GM12865 (cell line): ENCODE measurements at regions not wholly inside any gene's neighbourhood (a gene's known extent, or its start where the extent isn't known, plus 50 kb on each side); places are given as distances from the start of the nearest gene placed in this dataset.
"Not testable (repeated sequence)": the region's sequence is repeated elsewhere in the genome, so short reads cannot be mapped to it uniquely, and the experiment has no call there.

Source experiments
- DNase-seq: peaks from one replicate; pipeline ENCODE4 v3.0.0; 2010; ENCODE audit warnings: low read depth
- H3K4me3 ChIP-seq: 2 replicates; pipeline ENCODE4 v1.5.1; 2011; ENCODE audit warnings: mild to moderate bottlenecking, low read depth, low read length, control low read depth
- CTCF ChIP-seq: IDR thresholded peaks from 2 replicates; pipeline ENCODE4 v1.5.1; 2011; ENCODE audit warnings: low read length, control low read depth, low read depth, inconsistent platforms; ENCODE audit not compliant: insufficient read depth; ENCODE audit errors: missing control alignments

DNA sequence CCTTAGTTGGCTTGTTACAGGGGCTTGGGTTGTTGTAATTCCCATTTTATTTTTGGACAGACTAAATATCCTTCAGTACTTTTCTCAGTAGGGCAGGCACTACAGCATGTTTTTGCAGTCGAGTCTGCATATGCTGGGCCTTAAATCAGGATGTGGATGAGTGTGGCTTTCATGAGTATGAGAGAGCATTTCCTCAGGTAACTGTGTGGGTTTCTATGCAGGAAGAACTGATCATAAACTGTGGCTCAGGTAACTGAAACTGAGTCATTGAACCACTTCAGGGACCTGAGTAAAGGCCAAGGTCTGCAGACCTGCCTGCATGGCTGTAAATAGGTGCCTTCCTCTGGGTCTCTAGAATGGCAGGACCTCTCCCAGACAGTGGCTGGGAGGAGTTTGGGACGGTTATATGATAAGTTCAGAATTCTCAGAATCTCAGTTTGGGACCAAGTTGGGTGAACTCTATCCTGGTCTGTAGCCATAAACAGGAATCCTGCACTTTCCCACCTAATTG lies 112.1 kb downstream of the ZNF737 start:
- H3K4me3 ChIP-seq: no peak overlapping the region
- no peak for TF ChIP-seq CTCF
- DNase-seq: no peak

- no peak for DNase-seq
- no peak for TF ChIP-seq CTCF
- H3K4me3 ChIP-seq: no peak overlapping the region
Observed at GRCh38 chr19:20444202-20444885, 121.2 kb downstream of the ZNF737 start.

- DNase-seq, H3K4me3 ChIP-seq: not testable (repeated sequence)
Observed at GRCh38 chr19:20432266-20432842, 133.2 kb downstream of the ZNF737 start.

- no peak for TF ChIP-seq CTCF
- H3K4me3 ChIP-seq: no peak overlapping the region
- DNase-seq: no peak
Observed at GRCh38 chr19:20431826-20432225, 133.8 kb downstream of the ZNF737 start.

GRCh38 chr19:20423381-20424197 lies 142.0 kb downstream of the ZNF737 start:
- H3K4me3 ChIP-seq: peak overlapping the region; percentile 84
- TF ChIP-seq CTCF: no peak
- DNase-seq: peak; percentile 52

- no peak for TF ChIP-seq CTCF
- H3K4me3 ChIP-seq: no peak overlapping the region
- no peak for DNase-seq
Observed at GRCh38 chr19:20422216-20423205, 143.1 kb downstream of the ZNF737 start.
